ENCODE measurements at regions not wholly inside any gene's neighbourhood (a gene's known extent, or its start where the extent isn't known, plus 50 kb on each side); places are given as distances from the start of the nearest gene placed in this dataset.

GRCh38 chr5:63011158-63011557, 432.5 kb downstream of the LRRC70 start:
- no peak for FAIRE-seq
- no peak for TF ChIP-seq NRF1 (conservative IDR thresholded peaks at IDR 0.05; ENCODE audit: low read depth, low read length)
- TF ChIP-seq YY1 (IDR thresholded peaks at IDR 0.05; ENCODE audit: low read depth, low read length), result no peak
- no peak for TF ChIP-seq PAX5 (IDR thresholded peaks at IDR 0.05; ENCODE audit: borderline replicate concordance, low read depth, low read length)
- TF ChIP-seq RB1 (IDR thresholded peaks at IDR 0.05; ENCODE audit: borderline replicate concordance), result no peak
- TF ChIP-seq SUPT20H (IDR thresholded peaks at IDR 0.05; ENCODE audit: borderline replicate concordance, control insufficient read depth, low read depth, low read length), result no peak
- TF ChIP-seq RAD21 (IDR thresholded peaks at IDR 0.05; ENCODE audit: insufficient read depth, low read depth, low read length), result no peak
- no peak for TF ChIP-seq MXI1 (IDR thresholded peaks at IDR 0.05; ENCODE audit: low read depth, low read length)
- no peak for TF ChIP-seq BRCA1 (IDR thresholded peaks at IDR 0.05; ENCODE audit: low read depth, low read length)
- no peak for TF ChIP-seq EZH2 (IDR thresholded peaks at IDR 0.05; ENCODE audit: borderline replicate concordance, control insufficient read depth, low read depth, low read length)
- no peak for TF ChIP-seq IKZF2 (IDR thresholded peaks at IDR 0.05)
- TF ChIP-seq HSF1 (IDR thresholded peaks at IDR 0.05; ENCODE audit: low read depth, low read length), result no peak
- no peak for TF ChIP-seq ZNF384 (IDR thresholded peaks at IDR 0.05; ENCODE audit: borderline replicate concordance, low read depth, low read length)
- no peak for TF ChIP-seq POLR2AphosphoS2 (IDR thresholded peaks at IDR 0.05; ENCODE audit: low read depth, low read length)
- no peak for TF ChIP-seq FOXM1 (IDR thresholded peaks at IDR 0.05; ENCODE audit: low read depth, low read length)
- 0% methylated on average over 1 of the region's 1 CpG for WGBS (ENCODE audit: insufficient coverage, insufficient replicate concordance, low lambda C conversion rate, missing lambda C conversion rate)
- no peaks in the 10 kb centered on the region for H3K79me2 ChIP-seq (ENCODE audit: control insufficient read depth, insufficient read depth, low read length)
- H4K20me1 ChIP-seq (ENCODE audit: control insufficient read depth, insufficient read depth), result no peaks in the 10 kb centered on the region
- no TSS peak for BruUV-seq (replicated peaks)
- SMC1A ChIA-PET (ENCODE audit: uncharacterized antibody, unreplicated experiment), result no interaction called here
- intact Hi-C loops (cut with micrococcal nuclease; ENCODE audit: unreplicated experiment), result no loop called here
- H3K4me3 ChIP-seq, result no peak overlapping the region
- H3K4me2 ChIP-seq (ENCODE audit: control insufficient read depth, insufficient read depth), result no peak overlapping the region
- H3K27me3 ChIP-seq (replicated peaks in 1 of 2; ENCODE audit: control insufficient read depth in 2 of 2, insufficient read depth in 2 of 2, low read length in 1 of 2), result no peaks in the 10 kb centered on the region
- ATAC-seq, result peak; percentile 24; the same call in 2 of the 3 replicates
- H3K9me3 ChIP-seq (replicated peaks; ENCODE audit: control insufficient read depth, insufficient read depth, low read length), result no peaks in the 10 kb centered on the region; the same call in 2 of the 3 replicates
- H2AFZ ChIP-seq (ENCODE audit: control insufficient read depth, low read depth, low read length), result no peak overlapping the region
- H3K27ac ChIP-seq (ENCODE audit: control insufficient read depth, insufficient read depth), result no peak overlapping the region
- CTCF ChIA-PET, result interaction anchor here (1.8 kb wide), 1 partner anchor 12 kb away, joined by 3 read pairs; no protein-coding TSS in a partner anchor
- H3K36me3 ChIP-seq (ENCODE audit: control insufficient read depth in 2 of 2, insufficient read depth in 2 of 2, low read length in 1 of 2), result no peaks in the 10 kb centered on the region
- H3K9ac ChIP-seq (ENCODE audit: control insufficient read depth, insufficient read depth, low read length), result no peak overlapping the region
- POLR2A ChIA-PET, result no interaction called here
- DNase-seq (ENCODE audit: low read depth, low spot score), result no peak
- in situ Hi-C loops (cut with MboI), result no loop called here
- RAD21 ChIA-PET (ENCODE audit: unreplicated experiment), result no interaction called here
- H3K4me1 ChIP-seq (ENCODE audit: control insufficient read depth, insufficient read depth, low read length), result no peaks in the 10 kb centered on the region

Measured in GM12878 (cell line).